GM21825 (cell line): ENCODE measurements at regions not wholly inside any gene's neighbourhood (a gene's known extent, or its start where the extent isn't known, plus 50 kb on each side); places are given as distances from the start of the nearest gene placed in this dataset.

Experiments
- ATAC-seq: cut with Tn5 transposase; IDR thresholded peaks from one replicate; pipeline ENCODE4 v1.9.1; 2021; ENCODE audit warnings: mild to moderate bottlenecking, moderate library complexity; ENCODE audit not compliant: unreplicated experiment

GRCh38 chr7:67807826-67808225, 811.2 kb downstream of the TYW1 start:
- no peak for ATAC-seq

DNA sequence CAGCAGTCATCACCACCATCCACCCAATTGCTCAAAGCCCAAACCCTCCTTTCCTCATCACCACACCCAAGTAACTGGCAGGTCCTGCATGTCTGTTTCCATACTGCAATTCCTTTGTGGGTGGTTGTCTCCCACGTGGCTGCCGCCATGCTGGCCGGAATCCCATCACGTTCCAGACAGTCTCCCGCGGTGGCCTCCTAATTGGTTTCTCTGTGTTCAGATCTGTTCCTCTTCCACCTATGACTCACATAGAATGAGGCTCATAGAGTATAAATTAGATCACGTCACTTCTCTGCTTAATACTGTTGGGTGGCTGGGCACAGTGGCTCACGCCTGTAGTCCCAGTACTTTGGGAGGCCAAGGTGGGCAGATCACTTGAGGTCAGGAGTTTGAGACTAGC, 813.0 kb downstream of the TYW1 start:
- no peak for ATAC-seq

DNA sequence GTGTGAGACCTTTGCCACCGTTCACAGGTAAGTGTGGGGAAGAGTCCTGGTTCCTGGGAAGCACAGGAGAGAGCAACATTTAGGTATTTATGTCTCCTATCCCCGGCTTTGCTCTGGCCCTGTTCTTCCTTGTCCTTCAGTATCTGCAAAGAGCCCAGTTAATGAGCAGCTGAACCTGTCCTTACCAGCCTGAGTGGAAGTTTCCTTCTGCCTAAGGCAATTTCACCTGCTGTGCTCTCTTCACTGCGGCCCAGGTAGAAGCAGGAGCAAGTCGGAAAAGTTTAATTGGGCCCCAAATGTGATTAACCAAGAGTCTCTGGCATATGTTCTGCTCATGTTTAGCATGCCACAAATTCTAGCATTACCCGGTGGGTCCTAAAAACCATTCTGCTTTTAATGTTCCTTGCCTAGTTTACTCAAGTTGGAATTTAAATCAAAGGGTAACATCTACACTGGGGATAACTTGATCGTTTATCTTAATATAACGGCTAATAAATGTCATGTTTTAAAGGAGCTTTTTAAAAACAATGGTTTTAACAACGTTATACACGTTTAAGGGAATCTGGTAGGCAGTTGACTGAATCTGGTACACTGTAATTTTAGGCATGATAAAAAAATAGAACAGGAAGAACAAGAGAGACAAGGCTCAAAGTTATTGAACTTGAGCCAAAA, 817.1 kb downstream of the TYW1 start:
- ATAC-seq: no peak

GRCh38 chr7:67817481-67817880, 820.8 kb downstream of the TYW1 start:
- no peak for ATAC-seq

DNA sequence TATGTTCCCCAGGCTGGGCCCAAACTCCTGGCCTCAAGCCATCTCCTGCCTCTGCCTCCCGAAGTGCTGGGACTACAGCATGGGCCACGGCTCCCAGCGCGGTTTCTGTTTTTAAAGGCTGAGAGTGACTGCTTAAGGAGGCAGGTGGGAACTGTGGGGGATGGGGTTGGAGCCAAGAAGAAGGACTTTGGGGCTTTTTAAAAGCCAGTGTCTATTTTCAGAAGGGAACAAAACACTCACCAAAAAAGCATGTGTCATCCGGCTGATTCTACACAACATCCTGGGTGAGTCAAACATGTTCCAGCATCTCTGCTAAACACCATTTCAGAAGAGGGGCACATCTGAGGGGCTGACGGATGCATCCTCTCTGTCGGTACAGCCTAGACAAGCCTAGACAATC, 824.5 kb downstream of the TYW1 start:
- no peak for ATAC-seq

- ATAC-seq: no peak
Observed at GRCh38 chr7:67823345-67823744, 826.7 kb downstream of the TYW1 start.

DNA sequence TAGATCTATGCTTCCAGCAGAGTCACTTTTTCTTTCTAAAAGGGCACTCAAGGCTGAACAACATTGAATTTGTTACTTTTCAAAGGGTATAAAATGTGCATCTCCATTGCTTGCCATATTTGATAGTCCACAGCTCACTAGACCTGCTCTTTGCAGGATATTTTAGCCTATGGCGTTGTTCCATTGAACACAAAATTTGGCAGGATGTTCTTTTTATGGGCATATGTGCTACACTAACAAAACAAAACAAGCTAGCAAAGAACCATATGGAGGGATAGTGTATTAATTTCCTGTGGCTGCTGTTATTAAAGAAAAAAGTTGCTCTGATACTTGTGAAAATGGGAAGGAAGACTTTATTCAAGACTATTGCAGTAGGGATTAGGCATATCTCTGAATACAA, 828.7 kb downstream of the TYW1 start:
- ATAC-seq: no peak

- no peak for ATAC-seq
Observed at GRCh38 chr7:67841896-67842295, 845.3 kb downstream of the TYW1 start.

DNA sequence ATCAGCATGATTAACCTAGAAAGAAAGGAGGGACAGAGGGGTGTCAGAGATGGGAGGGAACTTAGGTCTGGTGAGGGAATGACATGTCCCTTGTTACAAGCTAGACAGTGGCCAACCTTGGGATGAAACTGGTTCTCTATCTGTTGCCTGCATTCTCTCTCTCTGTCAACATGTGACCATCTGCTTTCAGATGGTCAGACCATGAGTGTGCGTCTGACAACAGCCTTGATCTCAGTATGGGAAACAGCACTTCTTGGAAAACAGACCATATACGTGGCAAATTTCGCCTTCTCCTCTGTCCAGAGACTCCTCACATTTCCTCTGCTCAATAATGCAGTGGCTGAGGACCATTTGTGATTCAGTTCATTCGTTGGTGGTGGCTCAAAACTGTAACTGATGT, 845.9 kb downstream of the TYW1 start:
- ATAC-seq: no peak

DNA sequence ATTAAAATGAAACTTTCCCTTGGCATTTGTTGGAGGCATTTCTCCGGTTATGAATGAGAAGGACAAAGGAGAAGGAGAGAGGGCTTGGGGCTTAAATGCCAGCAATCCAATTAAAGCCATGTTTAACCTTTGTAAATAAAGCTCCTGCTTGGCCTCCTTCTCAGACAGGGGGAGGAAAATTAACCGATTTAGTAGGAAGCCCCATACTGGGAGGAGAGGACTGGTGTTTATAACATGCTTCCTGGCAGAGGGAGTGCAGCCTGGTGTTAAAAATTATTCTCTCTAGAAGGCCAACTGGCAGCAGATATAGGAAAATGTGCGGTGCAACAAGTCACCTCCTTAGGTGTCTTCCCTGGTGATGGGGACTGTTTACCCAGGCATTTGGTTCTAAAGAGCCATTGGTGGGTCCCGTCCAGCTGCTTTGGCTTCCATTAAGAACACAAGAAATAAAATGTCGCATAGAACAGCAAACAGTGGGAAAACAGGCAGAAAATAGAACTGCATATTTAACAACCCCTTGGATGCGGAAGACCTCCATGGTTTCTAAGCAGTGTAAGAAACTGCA, 846.5 kb downstream of the TYW1 start:
- ATAC-seq: no peak

DNA sequence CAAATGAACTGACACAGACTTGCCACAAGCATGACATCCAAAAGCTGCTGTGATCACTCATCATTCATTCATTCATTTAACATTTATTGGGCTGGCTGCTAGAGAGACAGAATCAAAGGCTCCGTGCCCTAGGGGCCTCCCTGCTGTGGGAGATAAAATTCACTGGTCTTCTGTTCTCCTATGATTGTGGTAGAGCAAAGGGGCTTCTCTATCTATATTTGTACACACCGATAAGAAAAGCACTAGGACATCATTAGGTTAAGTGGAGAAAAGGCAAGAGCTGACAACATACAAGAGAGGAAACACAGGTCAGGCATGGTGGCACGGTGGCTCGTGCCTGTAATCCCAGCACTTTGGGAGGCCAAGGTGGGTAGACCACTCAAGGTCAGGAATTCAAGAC, 847.0 kb downstream of the TYW1 start:
- no peak for ATAC-seq

DNA sequence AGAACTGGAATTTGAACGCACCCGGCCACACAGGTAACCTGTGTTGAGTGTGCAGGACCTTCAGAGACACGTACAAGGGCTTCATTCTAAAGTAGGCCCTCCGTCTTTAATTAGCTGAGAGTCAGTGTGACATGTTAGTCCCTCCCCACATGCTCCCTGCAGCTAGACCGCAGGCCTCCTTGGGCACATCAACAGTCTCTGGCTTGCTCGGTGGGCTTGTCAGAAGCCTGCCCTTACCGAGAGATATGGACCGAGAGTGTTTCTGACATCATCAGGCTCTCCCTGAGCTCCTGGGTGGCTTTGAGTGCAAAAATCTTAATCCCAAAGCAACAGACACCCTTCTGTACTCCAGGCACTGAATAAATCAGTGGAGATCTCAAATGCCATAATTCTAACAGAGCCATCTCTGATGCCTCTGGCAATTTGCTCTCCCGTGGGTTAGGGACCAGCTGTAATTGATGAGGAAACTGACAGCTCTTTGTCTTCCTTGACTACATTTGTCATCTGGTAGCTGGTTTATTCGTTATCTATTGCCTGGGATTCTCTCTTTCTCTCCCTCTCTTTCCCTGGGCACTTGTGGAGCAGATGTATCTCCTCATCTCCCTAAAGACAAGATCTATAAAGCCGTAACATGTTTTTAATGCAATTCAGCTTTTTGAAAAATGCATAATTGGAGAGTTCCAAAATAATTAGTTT, 850.6 kb downstream of the TYW1 start:
- no peak for ATAC-seq

DNA sequence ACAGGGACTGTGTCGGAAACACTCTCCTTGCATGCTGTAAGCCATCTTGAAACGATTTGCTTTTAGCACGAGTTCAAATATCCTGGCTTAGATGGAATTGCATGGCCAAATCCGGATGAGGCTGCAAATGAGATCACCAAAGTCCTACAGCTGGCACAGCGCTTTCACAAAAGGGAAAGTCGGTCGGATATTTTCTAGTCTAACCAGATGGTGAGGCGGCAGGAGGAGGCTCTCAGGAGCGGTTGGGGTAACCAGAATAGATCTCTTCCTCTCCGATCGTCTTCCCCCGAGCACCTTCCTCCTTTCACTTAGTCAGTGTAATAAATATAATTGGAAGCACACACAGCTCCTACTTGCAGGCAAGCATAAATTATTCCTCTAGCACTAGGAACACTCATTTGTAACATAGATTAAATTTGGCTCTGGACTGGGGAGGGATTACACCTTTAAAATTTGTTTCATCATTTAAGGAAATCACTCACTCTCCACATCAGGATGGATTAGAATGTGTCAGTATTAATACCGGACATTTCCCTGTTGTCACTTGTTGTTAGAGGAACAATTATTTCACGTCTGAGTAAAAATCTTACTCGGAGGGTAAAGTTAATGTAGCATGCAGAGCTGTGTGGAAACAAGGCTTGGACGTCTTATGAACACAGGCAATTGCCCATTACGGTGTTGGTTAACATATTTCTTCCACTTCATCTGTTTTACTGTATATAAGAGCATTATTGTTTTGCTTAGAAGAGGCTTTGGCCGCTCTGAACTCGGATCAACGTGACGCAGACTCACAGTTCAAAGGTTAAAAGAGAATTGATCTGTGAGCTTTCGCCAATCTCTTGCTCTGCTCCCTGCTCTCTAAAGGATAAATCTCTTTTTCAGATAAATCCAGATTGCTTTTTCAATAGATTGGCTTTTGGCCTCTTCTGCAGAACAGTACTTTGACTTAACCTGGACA, 857.9 kb downstream of the TYW1 start:
- ATAC-seq: no peak

- no peak for ATAC-seq
Observed at GRCh38 chr7:67855322-67855721, 858.7 kb downstream of the TYW1 start.

- ATAC-seq: no peak
Observed at GRCh38 chr7:67856046-67856445, 859.4 kb downstream of the TYW1 start.

DNA sequence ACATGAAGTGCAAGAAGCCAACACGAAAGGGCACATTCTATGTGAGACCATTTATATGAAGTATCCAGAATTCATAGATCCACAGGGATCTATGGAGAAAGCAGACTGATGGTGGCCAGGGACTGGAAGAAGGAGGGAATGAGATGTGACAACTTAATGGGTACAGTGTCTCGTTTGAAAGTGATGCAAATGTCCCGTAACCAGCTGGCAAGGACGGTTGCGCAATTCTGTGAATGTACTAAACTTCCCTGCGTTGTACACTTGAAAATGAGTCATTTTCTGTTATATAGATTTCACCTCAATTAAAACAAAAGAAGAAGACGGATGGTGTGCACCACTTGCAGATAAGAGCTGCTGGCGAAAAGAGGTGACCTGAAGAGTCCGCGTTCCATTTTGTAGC, 861.1 kb downstream of the TYW1 start:
- no peak for ATAC-seq

GRCh38 chr7:67858931-67859330, 862.3 kb downstream of the TYW1 start:
- no peak for ATAC-seq

- ATAC-seq: no peak
Observed at GRCh38 chr7:67863911-67864310, 867.3 kb downstream of the TYW1 start.

DNA sequence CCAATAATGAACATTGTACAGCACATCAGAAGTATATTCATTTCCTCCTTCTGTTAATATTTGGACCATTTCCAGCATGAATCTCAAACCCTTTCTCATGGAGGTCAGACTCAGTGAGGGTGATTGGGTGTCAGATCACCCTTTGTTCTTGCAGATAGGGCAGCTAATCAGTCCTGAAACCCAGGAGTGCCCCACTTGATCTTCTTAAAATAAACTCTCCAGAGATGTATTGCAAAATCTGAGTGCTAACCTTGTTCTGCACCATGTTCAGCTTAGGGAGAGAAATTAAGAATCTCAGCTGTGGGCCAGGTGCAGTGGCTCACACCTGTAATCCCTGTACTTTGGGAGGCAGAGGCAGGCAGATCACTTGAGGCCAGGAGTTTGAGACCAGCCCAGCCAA, 869.4 kb downstream of the TYW1 start:
- ATAC-seq: no peak

- no peak for ATAC-seq
Observed at GRCh38 chr7:67866812-67867211, 870.2 kb downstream of the TYW1 start.

DNA sequence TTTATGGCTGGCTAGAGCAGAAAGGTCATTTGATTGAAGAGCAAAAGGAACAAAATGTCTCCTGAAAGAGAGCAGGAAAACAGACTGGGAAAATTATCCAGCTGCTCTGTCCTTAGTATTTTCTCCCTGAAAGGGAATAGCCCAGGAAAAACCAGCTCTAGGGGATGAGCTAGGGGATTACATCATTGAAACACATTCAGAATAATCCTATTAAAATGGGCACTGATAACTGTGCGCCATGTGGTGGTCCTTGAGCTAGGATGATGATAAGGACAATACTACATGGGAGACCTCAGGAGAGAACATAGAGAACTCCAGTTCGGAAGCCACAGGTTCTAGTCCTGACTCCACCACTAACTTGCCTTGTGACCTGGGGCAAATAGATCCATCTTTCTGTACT, 873.8 kb downstream of the TYW1 start:
- no peak for ATAC-seq
